A673 (cell line): ENCODE measurements at regions not wholly inside any gene's neighbourhood (a gene's known extent, or its start where the extent isn't known, plus 50 kb on each side); places are given as distances from the start of the nearest gene placed in this dataset.

Source experiments
- BruUV-seq: library from RNA; stranded (reverse); fragments of 400-500 nt; replicated peaks from 2 replicates; lab custom pipeline; 2021; lab: Mats Ljungman, UMichigan
- CTCF ChIA-PET: fragments of 300-600 bp; sonication (Branson Sonifier 250); formaldehyde crosslinking; loops from one replicate; lab custom pipeline; 2022; ENCODE audit warnings: antibody characterized with exemption; lab: Charles Lee
- POLR2A ChIA-PET: fragments of 300-600 bp; sonication (Branson Sonifier 250); formaldehyde crosslinking; loops from one replicate; lab custom pipeline; 2022; ENCODE audit warnings: antibody characterized with exemption; ENCODE audit not compliant: low non-redundant PET; lab: Charles Lee
- DNase-seq: peaks from one replicate; pipeline ENCODE4 v3.0.0-alpha.2; 2015; ENCODE audit warnings: low spot score
- H3K27ac ChIP-seq: fragments of 200-600 bp; sonication (generic); 2 replicates; pipeline ENCODE4 v1.5.1; 2016; ENCODE audit warnings: mixed run types, low read depth, mild to moderate bottlenecking, mixed read lengths, antibody characterized with exemption, low read length; ENCODE audit not compliant: poor library complexity, severe bottlenecking
- H3K27me3 ChIP-seq: fragments of 200-600 bp; sonication (generic); replicated peaks from 2 replicates; pipeline ENCODE4 v1.6.1; 2017; ENCODE audit warnings: mixed run types, low read depth, mild to moderate bottlenecking, mixed read lengths, antibody characterized with exemption, low read length; ENCODE audit not compliant: insufficient read depth, poor library complexity
- H3K36me3 ChIP-seq: fragments of 200-600 bp; sonication (generic); 2 replicates; pipeline ENCODE4 v1.6.1; 2016; ENCODE audit warnings: mixed run types, mild to moderate bottlenecking, mixed read lengths, antibody characterized with exemption, low read length; ENCODE audit not compliant: insufficient read depth, poor library complexity, severe bottlenecking
- H3K4me1 ChIP-seq: fragments of 200-600 bp; sonication (generic); 2 replicates; pipeline ENCODE4 v1.6.1; 2017; ENCODE audit warnings: mixed run types, mild to moderate bottlenecking, mixed read lengths, antibody characterized with exemption, low read length; ENCODE audit not compliant: insufficient read depth, poor library complexity, severe bottlenecking
- H3K4me3 ChIP-seq: fragments of 200-600 bp; sonication (generic); 2 replicates; pipeline ENCODE4 v1.5.1; 2016; ENCODE audit warnings: low read depth, mixed run types, mild to moderate bottlenecking, mixed read lengths, low read length; ENCODE audit not compliant: poor library complexity, severe bottlenecking
- H3K9me3 ChIP-seq: fragments of 200-600 bp; sonication (generic); 2 replicates; pipeline ENCODE4 v1.6.1; 2016; ENCODE audit warnings: mixed run types, low read depth, mild to moderate bottlenecking, mixed read lengths, antibody characterized with exemption, low read length; ENCODE audit not compliant: poor library complexity, severe bottlenecking
- EZH2 ChIP-seq: fragments of 200-600 bp; sonication (generic); IDR thresholded peaks from 2 replicates; pipeline ENCODE4 v1.6.1; 2017; ENCODE audit warnings: borderline replicate concordance, low read depth, mild to moderate bottlenecking, mixed read lengths, antibody characterized with exemption, low read length; ENCODE audit not compliant: poor library complexity, severe bottlenecking
- intact Hi-C: fragments of 100-400 bp; cut with micrococcal nuclease; formaldehyde crosslinking; loops from one replicate; pipeline ENCODE4 v1.10.0; 2022; ENCODE audit not compliant: unreplicated experiment
- TF ChIP-seq, protein P1 (sequence below): fragments of 300-800, 200-600 bp; sonication (generic); conservative IDR thresholded peaks from 2 replicates; pipeline ENCODE4 v1.5.1; 2017; ENCODE audit warnings: low read depth, mild to moderate bottlenecking, antibody characterized with exemption, low read length, moderate library complexity, mixed read lengths

DNA sequence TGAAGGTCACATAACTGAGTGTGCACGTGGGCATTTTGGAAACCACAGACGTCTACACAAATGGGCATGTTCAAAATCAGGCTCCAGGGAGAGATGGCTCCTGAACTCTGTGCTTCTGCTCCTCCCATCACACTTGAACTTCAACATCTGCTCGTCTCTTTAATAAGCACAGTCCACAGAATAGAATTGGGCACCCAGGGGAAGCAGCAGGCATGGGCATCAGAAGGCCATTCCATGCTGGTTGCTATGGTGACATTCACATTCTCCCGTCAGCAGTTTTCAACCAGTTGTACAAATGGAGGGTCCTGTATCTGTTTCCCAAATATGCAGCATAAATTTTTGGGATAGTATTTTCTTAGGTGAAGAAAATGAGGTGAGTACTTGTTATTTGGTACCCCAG lies 183.7 kb upstream of the COPS8 start:
- H3K27me3 ChIP-seq: peaks cover 42% of the 10 kb centered on the region
- TF ChIP-seq, protein P1, sequence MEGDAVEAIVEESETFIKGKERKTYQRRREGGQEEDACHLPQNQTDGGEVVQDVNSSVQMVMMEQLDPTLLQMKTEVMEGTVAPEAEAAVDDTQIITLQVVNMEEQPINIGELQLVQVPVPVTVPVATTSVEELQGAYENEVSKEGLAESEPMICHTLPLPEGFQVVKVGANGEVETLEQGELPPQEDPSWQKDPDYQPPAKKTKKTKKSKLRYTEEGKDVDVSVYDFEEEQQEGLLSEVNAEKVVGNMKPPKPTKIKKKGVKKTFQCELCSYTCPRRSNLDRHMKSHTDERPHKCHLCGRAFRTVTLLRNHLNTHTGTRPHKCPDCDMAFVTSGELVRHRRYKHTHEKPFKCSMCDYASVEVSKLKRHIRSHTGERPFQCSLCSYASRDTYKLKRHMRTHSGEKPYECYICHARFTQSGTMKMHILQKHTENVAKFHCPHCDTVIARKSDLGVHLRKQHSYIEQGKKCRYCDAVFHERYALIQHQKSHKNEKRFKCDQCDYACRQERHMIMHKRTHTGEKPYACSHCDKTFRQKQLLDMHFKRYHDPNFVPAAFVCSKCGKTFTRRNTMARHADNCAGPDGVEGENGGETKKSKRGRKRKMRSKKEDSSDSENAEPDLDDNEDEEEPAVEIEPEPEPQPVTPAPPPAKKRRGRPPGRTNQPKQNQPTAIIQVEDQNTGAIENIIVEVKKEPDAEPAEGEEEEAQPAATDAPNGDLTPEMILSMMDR: no peak
- TF ChIP-seq EZH2: no peak
- intact Hi-C loops: no loop called here
- H3K4me3 ChIP-seq: no peak overlapping the region
- BruUV-seq: no TSS peak
- no peak for DNase-seq
- no peaks in the 10 kb centered on the region for H3K4me1 ChIP-seq
- no peaks in the 10 kb centered on the region for H3K9me3 ChIP-seq
- ChIA-PET POLR2A (no interaction called here), CTCF (no interaction called here)
- H3K36me3 ChIP-seq: no peaks in the 10 kb centered on the region
- no peak overlapping the region for H3K27ac ChIP-seq

DNA sequence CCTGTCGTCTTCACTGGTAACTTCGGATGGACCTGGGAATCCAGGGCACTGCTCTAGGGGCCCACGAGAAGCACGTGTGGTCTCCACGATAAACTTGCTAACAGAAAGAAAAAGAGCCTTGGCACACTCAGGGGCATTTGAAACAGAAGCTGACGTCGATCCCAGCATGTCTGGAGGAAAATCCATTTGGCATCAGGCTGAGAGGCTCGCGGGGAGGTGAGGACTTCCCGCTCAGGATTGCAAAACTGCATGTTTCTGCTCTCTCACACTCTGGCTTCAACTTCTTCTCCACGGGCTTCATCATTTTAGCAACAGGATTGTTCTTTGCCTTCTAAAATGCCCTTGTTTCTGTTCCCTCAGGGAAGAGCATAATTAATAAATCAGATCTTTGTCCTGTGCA lies 181.7 kb upstream of the COPS8 start:
- DNase-seq: no peak
- no peak overlapping the region for H3K4me3 ChIP-seq
- no peak overlapping the region for H3K27ac ChIP-seq
- no peaks in the 10 kb centered on the region for H3K36me3 ChIP-seq
- TF ChIP-seq, protein P1: no peak
- TF ChIP-seq EZH2: no peak
- no TSS peak for BruUV-seq
- H3K27me3 ChIP-seq: peaks cover 42% of the 10 kb centered on the region
- H3K4me1 ChIP-seq: no peaks in the 10 kb centered on the region
- ChIA-PET CTCF (no interaction called here), POLR2A (no interaction called here)
- no peaks in the 10 kb centered on the region for H3K9me3 ChIP-seq
- intact Hi-C loops: no loop called here

DNA sequence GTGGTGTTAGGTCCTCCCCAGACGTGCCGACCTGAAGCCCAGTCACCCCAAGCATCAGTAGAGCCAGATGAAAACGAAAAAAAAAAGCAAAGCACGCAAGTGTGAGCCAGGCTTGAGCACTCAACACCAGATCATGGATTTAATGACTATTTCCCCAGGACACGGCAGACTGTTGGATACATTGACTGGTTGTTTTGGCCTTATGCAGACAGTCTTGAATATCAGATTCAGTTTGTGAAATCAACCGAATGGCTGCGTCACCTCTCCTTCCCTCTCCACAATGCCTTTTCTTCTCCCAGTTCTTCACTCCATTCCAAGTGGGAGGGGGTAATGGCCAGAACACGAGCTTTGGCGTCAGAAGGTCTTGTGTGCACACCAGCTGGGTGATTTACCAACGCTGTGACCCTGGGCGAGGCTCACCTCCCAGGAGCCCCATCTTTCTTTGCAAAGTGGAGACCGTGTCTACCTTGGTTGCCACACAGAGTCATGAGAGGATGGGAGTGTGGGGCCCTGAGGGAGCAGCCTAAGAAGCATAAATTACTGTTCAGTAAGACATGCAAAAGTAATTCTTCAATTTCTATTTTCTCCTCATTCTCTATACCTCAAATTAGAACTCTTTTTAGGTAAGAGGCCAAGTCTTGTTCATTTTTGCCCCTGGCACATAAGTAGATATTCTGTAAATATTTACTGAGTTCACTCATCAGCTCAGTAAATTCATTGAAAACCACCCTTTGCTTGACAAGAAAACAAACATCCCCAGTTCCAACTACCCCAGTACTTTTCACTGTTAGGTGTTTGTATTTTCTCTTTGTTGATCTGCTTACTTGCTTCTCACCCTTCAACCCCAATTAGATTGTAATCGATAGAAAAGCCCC lies 181.1 kb upstream of the COPS8 start:
- Histone ChIP-seq H3K4me1 (no peaks in the 10 kb centered on the region), H3K27me3 (peaks cover 37% of the 10 kb centered on the region), H3K36me3 (no peaks in the 10 kb centered on the region), H3K4me3 (no peak overlapping the region), H3K27ac (no peak overlapping the region), H3K9me3 (no peaks in the 10 kb centered on the region)
- POLR2A ChIA-PET: no interaction called here
- no peak for TF ChIP-seq EZH2
- TF ChIP-seq, protein P1: no peak
- no TSS peak for BruUV-seq
- intact Hi-C loops: no loop called here
- CTCF ChIA-PET: no interaction called here
- DNase-seq: no peak
